Mesothelial cell of epicardium (in vitro differentiated cells): ENCODE measurements at regions not wholly inside any gene's neighbourhood (a gene's known extent, or its start where the extent isn't known, plus 50 kb on each side); places are given as distances from the start of the nearest gene placed in this dataset.

ENCODE experiments used
- DNase-seq, 2 experiments: peaks; one replicate each; pipeline ENCODE4 v3.0.0; 2021; ENCODE audit warnings: low spot score in 2 of 2; ENCODE audit not compliant: unreplicated experiment in 2 of 2
- H3K27ac Mint-ChIP-seq: 2 replicates; pipeline ENCODE4 v1.8.0; 2021; ENCODE audit warnings: mixed read lengths
- H3K27me3 Mint-ChIP-seq: 2 replicates; pipeline ENCODE4 v1.8.0; 2021; ENCODE audit warnings: low read depth, mixed read lengths
- H3K36me3 Mint-ChIP-seq: 2 replicates; pipeline ENCODE4 v1.8.0; 2021; ENCODE audit warnings: mixed read lengths
- H3K4me1 Mint-ChIP-seq: 2 replicates; pipeline ENCODE4 v1.8.0; 2021; ENCODE audit warnings: mixed read lengths
- H3K4me3 Mint-ChIP-seq: 2 replicates; pipeline ENCODE4 v1.8.0; 2021; ENCODE audit warnings: mild to moderate bottlenecking, moderate library complexity, mixed read lengths
- H3K9me3 Mint-ChIP-seq: 2 replicates; pipeline ENCODE4 v1.8.0; 2021; ENCODE audit warnings: mixed read lengths
- CTCF ChIP-seq: fragments of 200-600 bp; sonication (generic); IDR thresholded peaks from one replicate; pipeline ENCODE4 v1.5.0; 2021; ENCODE audit warnings: antibody characterized with exemption; ENCODE audit not compliant: unreplicated experiment

- Mint-ChIP-seq H3K4me1 (no peaks in the 10 kb centered on the region), H3K9me3 (peaks cover 30% of the 10 kb centered on the region), H3K36me3 (no peaks in the 10 kb centered on the region), H3K27me3 (no peaks in the 10 kb centered on the region), H3K27ac (no peak overlapping the region), H3K4me3 (no peak overlapping the region)
- no peak for TF ChIP-seq CTCF
- no peak for DNase-seq
These were observed 888.8 kb downstream of the LRRTM4 start for GRCh38 chr2:76633276-76633921.

GRCh38 chr2:76625101-76625500, 897.1 kb downstream of the LRRTM4 start:
- no peak for TF ChIP-seq CTCF
- Mint-ChIP-seq H3K4me3 (no peak overlapping the region), H3K27ac (no peak overlapping the region), H3K27me3 (no peaks in the 10 kb centered on the region), H3K9me3 (peaks cover 54% of the 10 kb centered on the region), H3K36me3 (no peaks in the 10 kb centered on the region), H3K4me1 (no peaks in the 10 kb centered on the region)
- DNase-seq: no peak

GRCh38 chr2:76613330-76613729, 902.6 kb upstream of the GCFC2 start:
- DNase-seq: no peak
- no peak for TF ChIP-seq CTCF
- Mint-ChIP-seq H3K36me3 (no peaks in the 10 kb centered on the region), H3K9me3 (no peaks in the 10 kb centered on the region), H3K4me1 (peaks cover 6% of the 10 kb centered on the region), H3K27me3 (no peaks in the 10 kb centered on the region), H3K27ac (no peak overlapping the region), H3K4me3 (no peak overlapping the region)

GRCh38 chr2:76612764-76613163, 902.0 kb upstream of the GCFC2 start:
- no peak for DNase-seq
- no peaks in the 10 kb centered on the region for H3K36me3 Mint-ChIP-seq
- H3K27ac Mint-ChIP-seq: no peak overlapping the region
- H3K9me3 Mint-ChIP-seq: no peaks in the 10 kb centered on the region
- no peaks in the 10 kb centered on the region for H3K27me3 Mint-ChIP-seq
- TF ChIP-seq CTCF: no peak
- peaks cover 6% of the 10 kb centered on the region for H3K4me1 Mint-ChIP-seq
- no peak overlapping the region for H3K4me3 Mint-ChIP-seq

- TF ChIP-seq CTCF: no peak
- Mint-ChIP-seq H3K9me3 (no peaks in the 10 kb centered on the region), H3K27ac (no peak overlapping the region), H3K27me3 (no peaks in the 10 kb centered on the region), H3K4me1 (peaks cover 6% of the 10 kb centered on the region), H3K36me3 (no peaks in the 10 kb centered on the region), H3K4me3 (no peak overlapping the region)
- no peak for DNase-seq
These were observed 899.7 kb upstream of the GCFC2 start for GRCh38 chr2:76610451-76610850.
